Activated CD4-positive, alpha-beta T cell treated with anti-CD3 and anti-CD28 coated beads, Interleukin-2, amount 50 U/mL, for 4 hours (primary cell): ENCODE measurements at regions not wholly inside any gene's neighbourhood (a gene's known extent, or its start where the extent isn't known, plus 50 kb on each side); places are given as distances from the start of the nearest gene placed in this dataset.

ENCODE experiments used
- DNase-seq, 2 experiments: peaks; one replicate each; pipeline ENCODE4 v3.0.0-alpha.2; 2020

DNA sequence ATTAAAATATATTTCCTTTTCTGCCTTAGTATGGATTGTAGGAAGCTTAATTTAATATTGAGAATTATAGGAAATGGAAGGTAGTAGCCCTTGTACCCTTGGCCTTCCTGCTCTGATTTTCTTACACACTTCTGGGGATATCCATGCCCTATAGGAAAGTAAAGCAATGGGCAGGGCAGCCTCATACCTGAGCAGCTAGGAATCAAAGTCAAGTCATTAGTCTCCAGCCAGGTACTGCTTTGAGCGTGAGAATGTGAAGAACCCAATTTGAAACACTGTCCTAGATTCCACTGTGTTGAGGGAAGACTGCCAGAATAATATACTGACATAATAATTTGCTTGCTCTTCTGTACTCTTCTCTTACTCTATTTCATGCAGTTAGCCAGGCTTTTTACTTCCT is 51.0 kb upstream of the L3MBTL3 start:
- DNase-seq: no peak

DNA sequence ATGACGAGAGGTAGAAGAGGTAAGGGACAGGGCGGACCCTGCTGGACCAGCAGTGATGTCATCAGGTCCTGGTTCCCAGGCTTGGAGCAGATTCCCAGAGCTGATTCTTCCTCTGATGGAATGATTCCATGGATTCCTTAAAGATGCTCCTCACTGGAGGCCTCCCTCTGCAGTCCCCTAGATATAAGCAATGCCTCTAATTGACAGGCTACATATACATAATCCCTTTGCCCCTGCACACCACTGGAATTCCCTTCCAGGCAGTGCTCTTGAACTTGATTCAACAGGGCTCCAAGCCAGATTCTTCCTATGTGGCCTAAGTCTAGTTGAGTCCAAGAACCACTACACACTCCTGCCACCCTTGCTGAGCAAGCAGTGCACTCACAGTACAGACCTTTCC is 52.3 kb upstream of the L3MBTL3 start:
- no peak for DNase-seq

DNA sequence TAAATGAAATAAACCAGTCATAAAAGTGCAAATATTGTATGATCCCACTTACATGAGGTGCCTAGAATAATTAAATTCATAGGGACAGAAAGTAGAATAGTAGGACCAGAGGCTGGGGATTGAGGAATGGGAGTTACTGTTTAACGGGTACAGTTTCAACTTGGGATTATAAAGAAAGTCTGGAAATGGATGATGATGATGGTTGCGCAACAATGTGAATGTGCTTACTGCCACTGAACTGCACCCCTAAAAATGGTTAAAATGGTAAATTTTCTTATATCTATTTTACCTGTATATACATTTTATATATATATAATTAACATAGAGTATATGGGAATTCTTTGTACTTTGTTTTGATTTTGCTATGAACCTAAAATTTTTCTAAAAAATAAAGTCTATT is 53.3 kb upstream of the L3MBTL3 start:
- DNase-seq: no peak

DNA sequence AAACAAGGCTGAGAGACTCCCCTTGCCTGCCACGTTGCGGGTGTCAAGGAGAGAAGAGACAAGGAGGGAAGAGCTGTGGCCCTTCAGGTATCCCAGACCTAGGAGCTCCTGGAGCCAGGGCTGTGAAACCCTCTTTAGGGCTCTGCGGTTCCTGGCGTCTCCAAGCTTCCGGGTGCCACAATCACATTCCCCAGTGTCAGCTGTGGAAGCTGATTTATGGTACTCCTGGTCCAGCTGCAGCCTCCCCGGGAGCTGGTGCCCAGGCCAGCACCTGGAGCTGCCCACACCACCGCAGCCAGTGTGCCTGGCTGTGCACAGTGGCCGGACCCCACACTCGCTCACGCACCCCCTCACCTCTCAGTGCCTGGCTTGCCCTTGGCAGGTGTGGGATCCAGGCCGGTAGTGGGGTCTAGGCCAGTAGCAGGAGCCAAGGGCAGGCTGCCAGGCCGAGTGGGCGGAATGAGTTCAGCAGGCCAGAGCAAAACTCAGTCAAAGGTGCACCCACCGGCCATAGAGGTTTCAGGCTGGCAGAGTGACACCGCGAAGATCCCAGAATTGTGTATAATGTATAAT is 58.9 kb upstream of the L3MBTL3 start:
- no peak for DNase-seq

DNA sequence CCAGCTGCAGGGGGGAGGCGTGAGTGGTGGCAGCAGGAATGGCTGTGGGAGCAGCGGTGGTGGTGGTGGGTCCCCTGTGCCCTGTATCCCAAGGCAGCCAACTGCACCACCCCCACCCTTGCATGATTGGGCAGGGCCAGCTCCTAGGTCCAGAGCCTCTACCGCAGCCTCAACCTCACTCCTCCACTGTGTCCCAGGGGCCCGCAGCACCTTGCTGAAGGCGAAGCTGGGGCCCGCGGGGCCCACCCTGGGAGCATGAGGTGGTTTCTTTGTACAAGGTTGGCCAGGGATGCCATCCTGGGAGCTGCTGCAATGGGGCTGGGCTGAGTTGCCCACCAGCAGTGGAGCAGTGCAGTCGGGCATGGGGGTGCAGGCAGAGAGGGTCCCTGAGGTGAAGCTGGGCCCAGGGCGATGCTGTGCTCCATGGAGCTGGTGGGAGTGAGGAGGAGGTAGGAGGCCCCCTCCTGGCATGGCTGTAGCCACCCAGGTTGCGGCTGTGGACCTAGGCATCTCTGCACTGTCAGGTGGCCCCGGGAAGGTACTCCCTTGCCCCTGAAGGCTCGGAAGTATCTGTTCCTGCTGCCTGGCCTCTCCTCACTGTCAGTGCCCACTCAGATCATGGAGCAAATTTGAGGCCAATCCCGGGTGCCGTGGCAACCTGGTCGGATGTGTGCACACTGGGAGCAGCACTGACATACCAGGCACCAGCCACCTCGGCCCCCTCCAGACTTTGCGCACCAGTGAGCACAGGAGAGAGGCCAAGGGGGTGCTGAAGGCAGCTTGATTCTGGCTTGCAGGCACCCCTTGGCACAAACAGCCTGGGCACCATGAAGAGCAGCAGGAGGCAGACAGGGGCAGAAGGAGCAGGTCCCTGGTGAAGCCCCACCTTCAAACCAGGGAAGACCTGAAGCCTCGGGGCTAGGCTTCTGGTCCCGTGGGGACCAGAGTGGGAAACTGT is 60.2 kb upstream of the L3MBTL3 start:
- no peak for DNase-seq

DNA sequence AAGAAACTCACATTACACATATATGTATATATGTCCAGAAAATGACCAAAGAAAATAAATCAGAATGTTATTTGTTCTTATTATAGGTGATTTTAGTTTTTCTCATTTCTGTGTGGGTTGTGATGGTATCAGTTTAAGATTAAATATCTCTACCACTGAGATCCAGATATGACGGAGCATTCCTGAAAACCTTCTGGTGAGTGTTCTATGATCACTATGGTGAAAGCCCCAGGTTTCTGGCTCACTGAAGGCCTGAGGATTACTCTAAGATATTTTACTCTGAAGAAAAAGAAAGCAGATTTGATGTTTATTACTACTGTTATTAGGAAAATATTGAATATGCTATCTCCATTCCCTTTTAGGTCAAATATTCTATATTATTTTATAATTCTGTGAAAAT is 62.8 kb upstream of the L3MBTL3 start:
- no peak for DNase-seq

DNA sequence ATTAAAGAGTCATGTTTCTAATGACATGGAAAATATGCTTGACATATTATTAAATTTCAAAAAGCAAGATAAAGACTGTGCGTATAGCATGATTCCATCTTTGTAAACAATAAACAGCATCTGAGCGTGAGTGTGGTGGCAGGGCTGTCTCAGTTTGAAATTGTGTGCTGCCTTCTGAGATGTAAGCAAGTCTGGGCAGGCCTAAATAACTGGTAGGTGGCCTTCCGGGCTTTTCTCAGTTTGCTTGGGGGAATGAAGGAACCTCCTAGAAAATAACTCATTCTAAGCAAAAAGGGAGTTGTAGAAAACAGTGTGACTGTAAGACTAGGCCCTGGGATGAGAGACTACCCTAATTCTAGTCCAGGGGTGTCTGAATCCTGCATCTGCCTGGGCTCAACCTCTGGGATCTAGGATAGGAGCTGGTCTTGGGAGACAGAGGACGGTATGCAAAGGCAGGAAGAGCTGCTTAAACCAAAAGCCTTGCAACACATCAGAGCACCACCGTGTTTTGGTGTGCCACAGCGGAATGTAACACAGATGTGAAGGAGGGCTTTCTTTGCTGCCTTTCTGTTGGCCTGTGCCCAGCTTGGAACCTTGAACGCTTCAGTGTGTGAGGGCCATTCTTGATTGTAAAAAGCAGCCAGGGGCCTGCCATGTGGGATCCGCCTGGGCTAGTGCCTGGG is 63.5 kb upstream of the L3MBTL3 start:
- no peak for DNase-seq

DNA sequence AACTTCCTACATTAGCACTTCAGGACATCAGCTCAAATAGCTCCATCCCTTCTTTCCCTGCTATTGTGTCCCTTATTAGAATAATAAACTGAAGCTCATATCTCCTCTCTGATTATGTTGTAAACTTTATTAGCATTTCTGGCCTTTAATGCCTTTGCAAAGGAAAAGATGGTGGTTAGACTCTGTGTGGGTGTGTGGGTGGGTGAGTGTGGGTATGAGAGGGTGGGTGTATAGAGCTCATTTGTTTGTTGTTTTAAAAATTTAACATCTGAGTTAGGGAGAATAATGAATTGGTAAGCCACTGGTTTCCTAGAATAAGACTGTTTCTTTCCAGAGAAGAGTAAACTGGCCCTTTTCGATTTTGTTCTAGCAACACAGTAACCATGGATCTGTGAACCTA is 70.6 kb upstream of the L3MBTL3 start:
- no peak for DNase-seq

DNA sequence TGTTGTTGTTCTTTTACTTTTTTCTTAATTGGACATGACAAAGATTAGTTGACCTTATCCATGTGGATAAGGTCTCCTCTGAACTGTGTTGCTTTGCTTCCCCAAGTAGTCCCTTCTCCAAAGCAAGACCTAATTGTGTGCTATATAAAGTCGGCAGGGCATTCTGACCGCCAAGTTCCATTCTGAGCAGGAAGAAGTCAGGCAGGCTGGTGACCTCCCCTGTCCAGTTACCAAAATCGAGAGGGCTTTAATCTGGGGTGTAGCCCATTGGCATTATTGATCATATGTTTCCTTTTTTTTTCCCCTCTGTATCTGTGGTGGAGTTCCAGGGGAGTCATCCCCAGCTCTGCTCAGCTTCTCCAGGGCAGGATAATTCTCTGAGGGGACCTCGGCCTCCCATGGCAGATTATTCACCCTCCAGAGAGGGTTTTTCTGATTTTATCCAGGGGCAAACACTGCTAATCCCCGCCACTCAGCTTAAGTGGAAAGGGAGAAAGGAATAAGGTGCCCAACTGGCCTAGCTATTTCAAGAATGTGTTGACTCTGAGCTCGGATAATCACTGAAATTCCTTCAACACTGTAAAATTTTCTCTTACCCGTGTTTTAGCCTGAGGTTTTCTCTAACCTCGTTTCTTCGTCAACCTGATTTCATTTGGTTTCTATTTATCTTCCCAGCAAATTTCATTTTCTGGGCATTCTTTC is 71.8 kb upstream of the L3MBTL3 start:
- DNase-seq: no peak

DNA sequence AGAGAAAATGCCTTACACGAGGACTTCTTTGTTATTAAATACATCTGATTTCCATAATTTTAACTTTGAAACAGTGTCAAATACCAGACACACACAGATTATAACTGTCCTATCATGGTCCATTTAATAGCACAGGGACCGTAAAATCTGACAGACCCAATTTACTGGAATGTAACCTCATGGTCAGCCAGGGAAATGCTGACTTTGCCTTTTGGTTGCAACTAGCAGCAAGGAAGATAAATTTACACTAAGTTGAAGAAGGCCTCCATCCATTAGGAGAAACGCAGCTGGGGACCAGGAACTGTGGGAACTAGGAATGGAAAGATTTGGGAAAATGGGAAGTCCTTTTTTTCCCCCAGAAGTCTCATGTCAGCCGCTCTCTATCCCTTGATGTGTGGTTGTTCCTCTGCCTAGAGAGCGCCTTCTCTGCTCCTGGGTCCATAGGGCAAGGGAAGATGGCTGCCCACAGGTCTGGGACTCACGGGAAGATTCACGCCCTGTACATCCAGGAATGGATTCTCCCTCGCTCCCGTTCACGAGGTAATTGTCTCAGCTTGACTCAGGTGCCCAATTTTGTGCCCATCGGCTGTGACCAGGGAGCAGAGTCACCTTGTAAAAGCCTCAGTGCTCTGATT is 74.6 kb upstream of the L3MBTL3 start:
- no peak for DNase-seq

DNA sequence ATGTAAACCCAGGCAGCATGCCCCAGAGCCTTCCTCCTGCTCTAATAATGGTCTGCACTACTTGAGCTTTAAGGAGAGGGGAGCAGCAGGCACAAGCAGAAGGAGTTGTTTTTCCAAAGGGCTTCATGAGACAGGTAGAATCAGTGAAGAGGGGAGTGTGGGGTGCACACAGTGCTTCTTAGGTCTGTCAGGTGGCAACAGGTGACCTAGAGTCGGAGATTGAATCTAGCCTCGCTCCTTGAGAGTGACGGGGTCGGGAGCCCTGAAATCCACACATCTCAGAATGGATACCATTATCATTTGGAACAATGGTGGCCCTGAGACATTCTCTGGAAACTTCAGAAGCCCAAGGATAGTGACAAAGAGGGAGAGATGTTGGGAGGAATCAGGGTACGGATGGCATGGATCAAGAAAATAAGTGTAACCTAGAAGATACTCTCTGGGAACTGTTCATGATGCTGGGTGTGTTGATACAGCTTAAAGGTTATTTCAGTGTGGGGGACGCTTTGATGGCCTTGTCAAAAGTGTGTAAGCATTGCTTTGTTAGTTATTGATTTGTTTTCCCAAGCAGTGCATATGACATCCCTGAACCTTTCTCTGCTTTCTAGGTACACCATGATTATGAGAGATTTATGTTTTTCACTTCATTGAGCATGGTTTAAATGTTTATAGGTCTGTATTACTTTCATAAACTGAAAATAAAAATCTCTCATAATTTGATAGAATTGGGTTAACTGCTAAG is 77.8 kb upstream of the L3MBTL3 start:
- no peak for DNase-seq

DNA sequence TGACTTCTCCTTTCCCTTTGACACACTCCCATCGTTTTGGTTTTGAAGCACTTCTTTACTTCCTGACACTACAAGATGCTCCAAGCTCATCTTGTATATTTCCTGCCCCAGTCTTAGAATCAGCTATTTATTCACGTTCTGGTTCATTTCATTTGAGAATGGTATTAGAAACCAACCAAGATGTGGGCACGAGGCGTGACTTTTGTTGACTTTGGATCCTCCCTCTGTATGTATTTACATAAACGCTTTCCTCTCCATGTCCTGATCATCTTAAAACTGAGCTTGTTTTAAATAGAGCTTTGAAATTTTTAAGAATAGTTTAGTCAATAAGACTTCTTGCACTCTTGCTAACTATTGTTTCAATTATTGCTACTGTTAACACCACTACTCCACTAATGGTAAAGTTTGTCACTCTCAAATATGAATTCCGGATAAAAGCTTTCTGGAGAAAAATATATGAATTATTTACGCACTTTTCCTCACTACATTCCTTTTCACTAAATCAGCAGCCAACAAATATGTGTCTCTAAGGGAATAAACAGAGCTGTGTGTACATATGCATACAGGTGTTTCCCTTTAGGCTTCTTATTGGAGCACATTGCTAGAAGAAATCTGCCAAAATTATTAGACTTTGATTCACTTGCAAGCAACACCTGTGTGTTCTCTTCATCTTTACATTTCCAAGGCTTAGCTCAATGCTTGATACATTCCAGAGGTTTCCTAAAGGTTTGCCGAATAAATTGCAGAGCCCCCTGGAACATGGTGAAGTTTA is 77.3 kb upstream of the TMEM244 start:
- DNase-seq: no peak

DNA sequence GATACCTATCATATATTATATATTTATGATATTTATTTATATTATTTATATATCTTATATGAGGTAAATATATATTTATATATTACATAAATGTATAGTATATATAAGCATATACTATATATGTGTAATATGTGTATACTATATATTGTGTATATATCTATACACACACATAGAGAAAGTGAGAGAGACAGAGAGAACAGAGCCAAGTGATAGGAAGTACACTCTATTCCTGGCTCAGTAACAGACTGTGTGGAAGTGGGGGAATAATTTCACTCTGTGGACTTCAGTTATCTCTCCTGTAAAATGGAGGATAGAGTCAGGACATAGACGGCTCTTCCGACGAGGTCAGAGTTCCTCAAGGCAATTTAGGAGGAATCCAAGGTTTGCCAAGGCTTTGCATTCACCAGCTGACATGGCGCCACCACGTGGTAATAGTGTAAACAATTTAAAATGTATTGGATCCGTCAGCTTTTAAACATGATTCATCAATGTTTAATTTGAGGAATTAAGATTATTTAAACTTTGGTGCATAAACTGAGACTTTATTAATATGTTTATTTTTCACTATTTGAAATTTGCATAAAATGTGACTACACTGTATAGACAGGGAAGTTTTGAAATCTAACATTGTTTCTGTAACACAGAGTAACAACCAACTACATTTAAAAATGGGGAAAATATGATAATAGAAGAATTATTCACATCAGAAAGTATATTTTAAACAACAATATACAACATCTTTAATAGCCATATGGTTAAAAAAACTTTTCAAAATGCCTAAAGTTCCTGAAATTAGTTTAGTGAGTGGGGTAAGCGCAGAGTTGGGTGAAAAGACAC is 75.4 kb upstream of the TMEM244 start:
- DNase-seq: peak; percentile 27 to 31

DNA sequence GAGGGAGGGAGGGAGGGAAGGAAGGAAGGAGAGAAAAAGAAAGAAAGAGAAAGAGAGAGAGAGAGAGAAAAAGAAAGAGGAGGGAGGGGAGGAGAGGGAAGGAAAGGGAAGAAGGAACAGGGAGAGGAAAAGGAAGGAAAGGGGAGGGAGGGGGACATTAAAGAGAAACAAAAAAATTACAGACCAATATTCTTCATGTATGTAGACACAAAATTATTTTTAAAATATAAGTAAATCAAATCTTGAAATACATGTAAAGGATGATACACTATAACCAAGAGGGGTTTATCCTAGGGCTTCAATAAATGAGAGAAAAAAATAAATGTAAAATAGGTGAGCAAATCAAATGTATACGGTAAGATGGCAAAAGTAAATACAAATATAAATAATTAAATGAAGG is 71.2 kb upstream of the TMEM244 start:
- no peak for DNase-seq

DNA sequence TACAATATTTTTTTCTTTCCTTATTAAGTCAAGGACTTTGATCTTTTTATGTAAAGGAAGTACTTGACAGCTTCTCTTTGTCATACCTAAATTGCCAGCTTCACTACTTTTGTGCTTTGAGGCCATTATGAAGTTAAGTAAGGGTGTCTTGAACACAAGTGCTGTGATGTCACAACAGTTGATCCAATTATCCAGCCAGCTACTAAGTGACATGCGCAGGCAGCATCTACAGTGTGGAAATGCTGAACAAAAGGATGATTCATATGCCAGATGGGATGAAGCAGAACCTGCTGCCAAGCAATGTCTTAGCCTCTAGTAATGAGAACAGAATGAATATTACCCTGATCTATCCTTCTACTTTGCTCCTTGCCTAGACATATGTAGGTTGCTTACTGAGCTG is 68.3 kb upstream of the TMEM244 start:
- DNase-seq: no peak

DNA sequence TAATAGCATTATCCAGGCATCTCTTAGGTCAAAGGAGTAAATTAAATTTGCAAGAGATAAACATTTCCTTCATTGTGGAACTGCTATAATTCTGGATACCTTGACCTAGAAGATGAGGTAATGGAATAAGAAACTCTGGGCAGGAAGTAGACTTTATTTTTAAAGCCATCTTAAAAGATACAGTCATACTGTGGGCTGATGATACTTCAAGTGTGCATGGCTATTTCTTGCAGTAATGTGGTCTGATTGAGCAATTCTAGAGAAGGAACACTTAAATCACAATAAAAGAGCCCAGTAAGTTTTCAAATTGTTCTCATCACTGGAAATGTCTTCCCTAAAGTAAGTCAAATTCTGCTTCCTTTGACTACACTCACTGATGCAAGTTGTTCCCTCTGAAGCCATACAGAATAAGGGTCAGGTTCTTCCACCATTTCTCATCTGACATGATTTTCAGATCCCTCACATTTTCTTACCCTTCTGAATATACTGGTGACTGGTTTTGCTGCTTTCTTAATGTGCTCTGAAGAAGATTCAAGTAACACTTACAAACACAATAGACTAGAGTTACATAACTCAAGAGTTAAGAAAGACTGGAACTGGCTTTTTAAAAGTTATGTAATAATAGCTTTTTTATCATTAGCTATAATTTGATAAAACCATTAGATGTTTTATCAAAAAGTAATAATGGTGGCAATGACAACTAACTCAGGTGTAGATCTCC is 62.6 kb upstream of the TMEM244 start:
- DNase-seq: no peak

DNA sequence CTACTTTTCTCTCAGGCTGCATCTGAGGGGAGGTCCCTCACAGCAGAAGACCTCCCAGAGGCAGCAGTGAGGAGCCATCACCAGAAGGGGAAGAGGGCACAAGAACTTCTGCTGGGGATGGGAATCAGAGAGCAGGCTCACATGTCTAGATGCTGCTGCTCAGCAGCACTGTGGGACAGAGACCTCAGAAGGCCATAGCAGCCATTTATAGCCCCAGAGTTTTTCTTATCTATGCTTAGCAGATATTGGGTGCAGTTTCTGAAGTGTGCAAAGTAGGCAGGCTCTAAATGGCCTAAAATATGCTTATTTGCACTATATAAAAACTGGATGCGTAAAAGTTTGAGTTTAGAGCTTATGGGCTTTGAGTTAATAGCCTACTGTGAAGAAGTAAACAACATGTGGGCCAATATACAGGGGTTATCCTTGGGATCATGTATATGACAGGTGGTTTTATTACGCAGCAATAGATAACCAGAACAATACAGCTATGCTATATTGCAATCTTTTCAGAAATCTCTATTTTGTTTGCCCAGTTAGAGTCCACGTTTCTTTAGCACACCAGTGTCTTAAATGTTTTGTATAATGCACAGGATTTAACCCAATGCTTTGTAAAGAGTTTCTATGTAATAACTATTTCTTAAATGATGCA is 60.2 kb upstream of the TMEM244 start:
- DNase-seq: no peak

DNA sequence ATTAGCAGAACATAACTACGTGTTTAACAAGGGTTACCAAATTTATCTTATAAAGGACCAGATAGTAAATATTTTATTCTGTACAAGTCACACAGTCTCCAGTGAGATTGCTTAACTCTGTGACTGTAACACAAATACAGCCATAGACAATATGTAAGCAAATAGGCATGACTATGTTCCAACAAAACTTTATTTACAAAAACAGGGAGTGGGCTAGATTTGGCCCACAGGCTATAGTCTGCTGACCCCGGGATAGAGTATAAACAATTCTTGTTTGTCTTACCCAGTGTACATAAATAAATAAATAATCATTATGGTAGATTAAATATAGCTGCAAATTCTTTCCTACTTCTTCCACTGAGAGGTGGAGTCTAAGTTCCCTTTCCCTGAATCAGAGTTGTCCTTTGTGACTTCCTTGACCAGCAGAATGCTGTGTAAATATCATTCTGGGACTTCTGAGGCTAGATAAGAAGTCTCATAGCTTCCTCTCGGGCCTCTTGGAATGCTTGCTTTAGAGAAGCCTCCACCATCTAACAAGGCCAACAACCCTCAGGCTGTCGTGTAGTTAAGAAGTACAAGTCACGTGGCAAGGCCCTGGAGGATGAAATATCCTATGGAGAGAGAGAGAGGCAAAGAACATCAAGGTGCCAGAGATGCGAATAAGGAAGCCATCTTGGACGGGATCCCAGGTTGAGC is 59.1 kb upstream of the TMEM244 start:
- DNase-seq: no peak
